ENCODE measurements at regions not wholly inside any gene's neighbourhood (a gene's known extent, or its start where the extent isn't known, plus 50 kb on each side); places are given as distances from the start of the nearest gene placed in this dataset.

DNA sequence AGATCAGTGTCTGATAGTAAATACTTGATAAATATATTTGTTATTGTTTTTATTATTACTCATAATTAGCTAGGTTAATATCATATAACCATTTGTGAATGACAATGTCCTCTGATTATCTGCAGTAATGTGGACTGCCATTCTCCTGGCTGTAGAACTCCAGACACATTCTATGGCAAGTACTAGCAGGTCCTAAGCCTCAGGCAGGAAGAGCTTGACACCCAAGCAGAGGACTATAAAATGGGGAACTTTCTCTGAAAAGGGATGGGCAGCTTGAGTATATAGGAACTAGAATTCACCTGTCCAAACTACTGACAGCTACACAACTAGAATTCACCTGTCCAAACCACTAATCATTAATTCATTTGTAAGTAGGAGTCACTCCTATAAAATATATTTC is 649.4 kb downstream of the CPS1 start:
- TF ChIP-seq GATA2 (IDR thresholded peaks at IDR 0.05; ENCODE audit: low read depth, low read length) = no peak
- TF ChIP-seq GATA3 (IDR thresholded peaks at IDR 0.05; ENCODE audit: low read depth, low read length) = no peak
